A673 (cell line): ENCODE measurements at regions not wholly inside any gene's neighbourhood (a gene's known extent, or its start where the extent isn't known, plus 50 kb on each side); places are given as distances from the start of the nearest gene placed in this dataset.

Source experiments
- BruUV-seq: library from RNA; stranded (reverse); fragments of 400-500 nt; replicated peaks from 2 replicates; lab custom pipeline; 2021; lab: Mats Ljungman, UMichigan
- CTCF ChIA-PET: fragments of 300-600 bp; sonication (Branson Sonifier 250); formaldehyde crosslinking; loops from one replicate; lab custom pipeline; 2022; ENCODE audit warnings: antibody characterized with exemption; lab: Charles Lee
- POLR2A ChIA-PET: fragments of 300-600 bp; sonication (Branson Sonifier 250); formaldehyde crosslinking; loops from one replicate; lab custom pipeline; 2022; ENCODE audit warnings: antibody characterized with exemption; ENCODE audit not compliant: low non-redundant PET; lab: Charles Lee
- DNase-seq: peaks from one replicate; pipeline ENCODE4 v3.0.0-alpha.2; 2015; ENCODE audit warnings: low spot score
- H3K27ac ChIP-seq: fragments of 200-600 bp; sonication (generic); 2 replicates; pipeline ENCODE4 v1.5.1; 2016; ENCODE audit warnings: mixed run types, low read depth, mild to moderate bottlenecking, mixed read lengths, antibody characterized with exemption, low read length; ENCODE audit not compliant: poor library complexity, severe bottlenecking
- H3K27me3 ChIP-seq: fragments of 200-600 bp; sonication (generic); replicated peaks from 2 replicates; pipeline ENCODE4 v1.6.1; 2017; ENCODE audit warnings: mixed run types, low read depth, mild to moderate bottlenecking, mixed read lengths, antibody characterized with exemption, low read length; ENCODE audit not compliant: insufficient read depth, poor library complexity
- H3K36me3 ChIP-seq: fragments of 200-600 bp; sonication (generic); 2 replicates; pipeline ENCODE4 v1.6.1; 2016; ENCODE audit warnings: mixed run types, mild to moderate bottlenecking, mixed read lengths, antibody characterized with exemption, low read length; ENCODE audit not compliant: insufficient read depth, poor library complexity, severe bottlenecking
- H3K4me1 ChIP-seq: fragments of 200-600 bp; sonication (generic); 2 replicates; pipeline ENCODE4 v1.6.1; 2017; ENCODE audit warnings: mixed run types, mild to moderate bottlenecking, mixed read lengths, antibody characterized with exemption, low read length; ENCODE audit not compliant: insufficient read depth, poor library complexity, severe bottlenecking
- H3K4me3 ChIP-seq: fragments of 200-600 bp; sonication (generic); 2 replicates; pipeline ENCODE4 v1.5.1; 2016; ENCODE audit warnings: low read depth, mixed run types, mild to moderate bottlenecking, mixed read lengths, low read length; ENCODE audit not compliant: poor library complexity, severe bottlenecking
- H3K9me3 ChIP-seq: fragments of 200-600 bp; sonication (generic); 2 replicates; pipeline ENCODE4 v1.6.1; 2016; ENCODE audit warnings: mixed run types, low read depth, mild to moderate bottlenecking, mixed read lengths, antibody characterized with exemption, low read length; ENCODE audit not compliant: poor library complexity, severe bottlenecking
- EZH2 ChIP-seq: fragments of 200-600 bp; sonication (generic); IDR thresholded peaks from 2 replicates; pipeline ENCODE4 v1.6.1; 2017; ENCODE audit warnings: borderline replicate concordance, low read depth, mild to moderate bottlenecking, mixed read lengths, antibody characterized with exemption, low read length; ENCODE audit not compliant: poor library complexity, severe bottlenecking
- intact Hi-C: fragments of 100-400 bp; cut with micrococcal nuclease; formaldehyde crosslinking; loops from one replicate; pipeline ENCODE4 v1.10.0; 2022; ENCODE audit not compliant: unreplicated experiment
- TF ChIP-seq, protein P1 (sequence below): fragments of 300-800, 200-600 bp; sonication (generic); conservative IDR thresholded peaks from 2 replicates; pipeline ENCODE4 v1.5.1; 2017; ENCODE audit warnings: low read depth, mild to moderate bottlenecking, antibody characterized with exemption, low read length, moderate library complexity, mixed read lengths

DNA sequence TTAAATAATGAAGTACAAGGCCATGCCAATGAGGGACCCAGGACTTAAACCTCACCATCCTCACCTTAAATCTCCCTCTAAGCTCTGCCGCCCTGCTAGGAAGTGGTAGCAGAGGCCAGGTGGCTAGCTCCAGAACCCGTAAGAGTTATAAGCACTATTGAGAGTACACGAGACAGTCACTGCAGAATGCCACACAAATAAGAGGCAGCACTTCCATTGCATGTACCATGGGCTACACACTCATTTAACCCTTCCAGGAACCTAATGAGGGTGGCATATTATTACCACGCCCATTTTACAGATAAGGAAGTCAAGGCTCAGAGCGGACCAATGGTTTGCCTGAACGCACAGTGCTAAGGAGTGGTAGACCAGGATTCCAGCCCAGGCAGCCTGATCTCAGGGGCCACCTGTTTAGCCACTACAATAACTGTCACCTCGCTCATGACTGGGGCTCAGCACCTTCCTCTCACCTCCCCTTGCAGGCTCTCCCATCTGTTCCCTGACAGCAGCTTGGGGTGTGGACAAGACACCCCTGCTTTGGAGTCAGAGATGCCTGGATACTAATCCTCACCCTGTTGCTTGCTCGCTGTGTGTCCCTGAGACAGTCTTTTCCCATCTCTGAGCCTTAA is 54.8 kb upstream of the ID3 start:
- no peak overlapping the region for H3K27ac ChIP-seq
- no peaks in the 10 kb centered on the region for H3K36me3 ChIP-seq
- BruUV-seq = no TSS peak
- ChIA-PET POLR2A (no interaction called here), CTCF (no interaction called here)
- H3K9me3 ChIP-seq = no peaks in the 10 kb centered on the region
- intact Hi-C loops = no loop called here
- no peak for TF ChIP-seq EZH2
- TF ChIP-seq, protein P1, sequence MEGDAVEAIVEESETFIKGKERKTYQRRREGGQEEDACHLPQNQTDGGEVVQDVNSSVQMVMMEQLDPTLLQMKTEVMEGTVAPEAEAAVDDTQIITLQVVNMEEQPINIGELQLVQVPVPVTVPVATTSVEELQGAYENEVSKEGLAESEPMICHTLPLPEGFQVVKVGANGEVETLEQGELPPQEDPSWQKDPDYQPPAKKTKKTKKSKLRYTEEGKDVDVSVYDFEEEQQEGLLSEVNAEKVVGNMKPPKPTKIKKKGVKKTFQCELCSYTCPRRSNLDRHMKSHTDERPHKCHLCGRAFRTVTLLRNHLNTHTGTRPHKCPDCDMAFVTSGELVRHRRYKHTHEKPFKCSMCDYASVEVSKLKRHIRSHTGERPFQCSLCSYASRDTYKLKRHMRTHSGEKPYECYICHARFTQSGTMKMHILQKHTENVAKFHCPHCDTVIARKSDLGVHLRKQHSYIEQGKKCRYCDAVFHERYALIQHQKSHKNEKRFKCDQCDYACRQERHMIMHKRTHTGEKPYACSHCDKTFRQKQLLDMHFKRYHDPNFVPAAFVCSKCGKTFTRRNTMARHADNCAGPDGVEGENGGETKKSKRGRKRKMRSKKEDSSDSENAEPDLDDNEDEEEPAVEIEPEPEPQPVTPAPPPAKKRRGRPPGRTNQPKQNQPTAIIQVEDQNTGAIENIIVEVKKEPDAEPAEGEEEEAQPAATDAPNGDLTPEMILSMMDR = no peak
- H3K4me3 ChIP-seq = no peak overlapping the region
- H3K4me1 ChIP-seq = no peaks in the 10 kb centered on the region
- H3K27me3 ChIP-seq = no peaks in the 10 kb centered on the region
- DNase-seq = no peak

DNA sequence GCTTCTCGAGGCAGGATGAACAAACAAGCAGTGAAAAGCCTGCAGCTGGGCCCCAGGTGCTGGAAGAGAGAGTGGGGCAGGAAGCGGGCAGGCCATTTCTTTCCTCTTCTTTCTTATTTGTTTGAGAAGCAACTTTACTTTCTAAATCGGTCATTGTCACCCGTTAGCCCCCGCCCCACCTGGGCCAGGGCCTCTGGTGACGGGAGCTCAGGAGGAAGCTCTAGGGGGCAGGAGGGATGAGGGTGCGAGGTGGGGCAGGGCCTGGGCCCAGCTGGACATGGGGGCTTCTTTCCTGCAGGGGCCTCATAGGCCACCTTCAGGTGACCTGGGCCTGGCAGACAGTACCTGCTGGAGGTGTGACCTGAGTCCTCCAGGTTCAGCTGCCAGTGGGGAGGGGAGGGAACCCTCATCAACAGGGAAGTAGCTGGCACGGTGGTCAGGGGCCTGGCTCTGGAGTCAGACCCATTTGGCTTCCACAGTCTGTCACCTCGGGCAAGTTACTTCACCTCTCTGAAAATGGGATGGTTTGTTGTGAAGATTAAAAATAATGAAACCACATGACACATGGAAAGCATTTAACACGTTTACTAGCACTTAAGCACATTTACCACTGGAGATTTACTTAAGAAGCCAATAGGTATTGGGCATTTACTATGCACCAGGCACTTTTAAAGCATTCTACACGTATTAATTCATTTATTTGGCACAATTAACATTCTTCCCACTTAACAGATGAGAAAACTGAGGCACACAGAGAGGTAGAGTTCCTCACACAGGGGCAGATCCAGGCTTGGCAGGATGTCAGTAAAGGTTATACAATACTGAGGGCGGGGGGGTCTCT is 54.1 kb upstream of the ID3 start:
- ChIA-PET POLR2A (no interaction called here), CTCF (no interaction called here)
- H3K4me1 ChIP-seq = no peaks in the 10 kb centered on the region
- BruUV-seq = no TSS peak
- H3K9me3 ChIP-seq = no peaks in the 10 kb centered on the region
- no peak for DNase-seq
- no peak overlapping the region for H3K27ac ChIP-seq
- no peak overlapping the region for H3K4me3 ChIP-seq
- intact Hi-C loops = no loop called here
- H3K27me3 ChIP-seq = no peaks in the 10 kb centered on the region
- TF ChIP-seq, protein P1 = no peak
- no peak for TF ChIP-seq EZH2
- H3K36me3 ChIP-seq = no peaks in the 10 kb centered on the region

DNA sequence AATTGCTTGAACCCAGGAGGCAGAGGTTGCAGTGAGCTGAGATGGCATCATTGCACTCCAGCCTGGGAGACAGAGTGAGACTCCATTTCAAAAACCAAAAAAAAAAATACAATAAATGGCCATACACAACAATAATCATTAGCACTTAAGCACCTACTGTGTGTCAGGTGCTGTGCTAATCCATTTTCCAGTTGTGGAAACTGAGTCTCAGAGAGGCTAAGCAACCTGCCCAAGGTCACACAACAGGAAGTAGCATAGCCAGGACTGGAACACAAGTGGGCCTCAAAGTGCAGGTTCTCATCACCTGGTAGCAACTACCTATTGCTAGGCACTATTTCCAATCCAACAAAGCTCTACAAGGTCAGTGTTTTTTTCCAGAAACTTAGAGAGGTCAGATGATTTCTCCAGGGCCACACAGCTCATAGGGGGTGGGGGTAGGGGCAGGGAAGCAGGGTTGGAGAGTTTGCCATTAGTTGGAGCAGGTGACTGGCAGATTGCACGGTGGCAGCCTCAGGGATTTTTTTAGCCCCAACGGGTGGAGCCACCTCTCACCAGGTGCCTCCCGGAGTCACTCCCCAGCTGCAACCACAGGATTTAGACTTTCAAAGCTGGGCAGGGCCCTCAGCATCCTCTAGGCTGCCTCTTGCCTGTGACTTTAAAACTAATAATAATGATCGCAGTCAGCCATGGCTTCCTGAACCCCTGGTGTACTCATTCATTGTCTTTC is 52.5 kb upstream of the ID3 start:
- CTCF ChIA-PET = interaction anchor here (0.5 kb wide), 1 partner anchor 38 kb away, joined by 4 read pairs; no protein-coding TSS in a partner anchor
- intact Hi-C loops = no loop called here
- TF ChIP-seq, protein P1 = no peak
- no peak for TF ChIP-seq EZH2

More for the DNA sequence above, 52.5 kb upstream of the ID3 start:
- BruUV-seq = no TSS peak
- Histone ChIP-seq H3K27me3 (no peaks in the 10 kb centered on the region), H3K4me1 (no peaks in the 10 kb centered on the region), H3K27ac (no peak overlapping the region), H3K4me3 (no peak overlapping the region), H3K36me3 (no peaks in the 10 kb centered on the region), H3K9me3 (no peaks in the 10 kb centered on the region)
- POLR2A ChIA-PET = no interaction called here
- no peak for DNase-seq
